ENCODE measurements at regions not wholly inside any gene's neighbourhood (a gene's known extent, or its start where the extent isn't known, plus 50 kb on each side); places are given as distances from the start of the nearest gene placed in this dataset.

DNA sequence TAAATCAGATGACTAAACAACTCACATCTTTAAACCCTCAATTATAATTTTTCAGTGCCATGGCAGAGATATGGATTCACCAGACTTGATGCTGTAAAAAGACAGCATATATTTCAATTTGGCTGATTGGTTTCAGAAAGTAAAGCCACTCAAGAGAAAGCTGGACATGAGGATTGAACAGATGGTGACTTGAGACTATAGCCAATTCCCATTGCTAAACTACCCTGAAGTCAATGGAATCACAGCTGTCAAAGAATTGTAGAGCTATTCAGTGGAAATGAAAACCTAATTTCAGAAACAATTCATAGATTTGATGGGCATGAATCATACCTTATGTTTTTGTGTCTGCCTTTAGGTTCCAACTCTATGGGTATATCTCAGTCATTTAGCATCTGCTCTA is 510.6 kb upstream of the BOD1L1 start:
- no peaks in the 10 kb centered on the region for H3K27me3 ChIP-seq (ENCODE audit: insufficient read depth, low read depth)
- H3K79me2 ChIP-seq (ENCODE audit: low read depth): no peaks in the 10 kb centered on the region
- H3K36me3 ChIP-seq (ENCODE audit: low read depth): no peaks in the 10 kb centered on the region
- TF ChIP-seq, protein P1, sequence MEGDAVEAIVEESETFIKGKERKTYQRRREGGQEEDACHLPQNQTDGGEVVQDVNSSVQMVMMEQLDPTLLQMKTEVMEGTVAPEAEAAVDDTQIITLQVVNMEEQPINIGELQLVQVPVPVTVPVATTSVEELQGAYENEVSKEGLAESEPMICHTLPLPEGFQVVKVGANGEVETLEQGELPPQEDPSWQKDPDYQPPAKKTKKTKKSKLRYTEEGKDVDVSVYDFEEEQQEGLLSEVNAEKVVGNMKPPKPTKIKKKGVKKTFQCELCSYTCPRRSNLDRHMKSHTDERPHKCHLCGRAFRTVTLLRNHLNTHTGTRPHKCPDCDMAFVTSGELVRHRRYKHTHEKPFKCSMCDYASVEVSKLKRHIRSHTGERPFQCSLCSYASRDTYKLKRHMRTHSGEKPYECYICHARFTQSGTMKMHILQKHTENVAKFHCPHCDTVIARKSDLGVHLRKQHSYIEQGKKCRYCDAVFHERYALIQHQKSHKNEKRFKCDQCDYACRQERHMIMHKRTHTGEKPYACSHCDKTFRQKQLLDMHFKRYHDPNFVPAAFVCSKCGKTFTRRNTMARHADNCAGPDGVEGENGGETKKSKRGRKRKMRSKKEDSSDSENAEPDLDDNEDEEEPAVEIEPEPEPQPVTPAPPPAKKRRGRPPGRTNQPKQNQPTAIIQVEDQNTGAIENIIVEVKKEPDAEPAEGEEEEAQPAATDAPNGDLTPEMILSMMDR (conservative IDR thresholded peaks at IDR 0.05): no peak
- no peak for TF ChIP-seq EZH2 (IDR thresholded peaks at IDR 0.05; ENCODE audit: low read depth)
- intact Hi-C loops (cut with micrococcal nuclease; ENCODE audit: unreplicated experiment): no loop called here
- no peak overlapping the region for H3K4me3 ChIP-seq
- no peak overlapping the region for H3K27ac ChIP-seq
- no peaks in the 10 kb centered on the region for H3K4me1 ChIP-seq (replicated peaks; ENCODE audit: insufficient read depth)
- CTCF ChIA-PET: interaction anchor here (0.5 kb wide), 1 partner anchor 255 kb away, joined by 3 read pairs; no protein-coding TSS in a partner anchor
- no peak overlapping the region for H3K4me2 ChIP-seq
- no peaks in the 10 kb centered on the region for H4K20me1 ChIP-seq (ENCODE audit: insufficient read depth)
- no peak overlapping the region for H2AFZ ChIP-seq
- DNase-seq: no peak
- no peaks in the 10 kb centered on the region for H3F3A ChIP-seq (ENCODE audit: insufficient read depth, low read depth)
- H3K9me2 ChIP-seq (ENCODE audit: insufficient read depth): no peaks in the 10 kb centered on the region
- H3K9me3 ChIP-seq (ENCODE audit: insufficient read depth, low read depth): no peaks in the 10 kb centered on the region
- POLR2A ChIA-PET (ENCODE audit: unreplicated experiment): no interaction called here
- no TSS peak for BruUV-seq (replicated peaks)

DNA sequence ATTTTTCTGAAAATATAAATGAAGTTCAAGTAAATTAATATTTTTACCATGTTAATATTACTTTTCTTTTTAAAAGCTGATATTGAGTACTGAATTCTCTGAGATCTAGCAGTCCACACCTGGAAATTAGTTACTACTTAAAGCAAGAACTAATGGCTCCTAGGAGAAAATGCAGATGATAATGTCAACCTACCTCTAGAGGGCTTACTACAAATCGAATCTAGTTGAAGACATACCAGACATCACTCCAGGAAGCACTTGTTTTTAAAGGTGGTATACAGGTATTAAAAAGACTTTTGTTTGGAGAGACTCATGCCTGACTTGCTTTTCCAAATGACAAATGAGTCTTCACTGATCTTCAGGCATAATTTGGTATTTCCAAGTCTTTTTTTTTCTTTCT is 516.4 kb upstream of the BOD1L1 start:
- POLR2A ChIA-PET (ENCODE audit: unreplicated experiment): no interaction called here
- TF ChIP-seq, protein P1 (conservative IDR thresholded peaks at IDR 0.05): no peak; the same call in 1 of the 2 replicates
- no peak for TF ChIP-seq EZH2 (IDR thresholded peaks at IDR 0.05; ENCODE audit: low read depth)
- no TSS peak for BruUV-seq (replicated peaks)
- no peak overlapping the region for H2AFZ ChIP-seq
- H3K9me3 ChIP-seq (ENCODE audit: insufficient read depth, low read depth): no peaks in the 10 kb centered on the region
- H3K4me2 ChIP-seq: no peak overlapping the region
- intact Hi-C loops (cut with micrococcal nuclease; ENCODE audit: unreplicated experiment): no loop called here
- H4K20me1 ChIP-seq (ENCODE audit: insufficient read depth): no peaks in the 10 kb centered on the region
- no peaks in the 10 kb centered on the region for H3K27me3 ChIP-seq (ENCODE audit: insufficient read depth, low read depth)
- CTCF ChIA-PET: interaction anchor here (0.7 kb wide), 1 partner anchor 69 kb away, joined by 3 read pairs; no protein-coding TSS in a partner anchor
- no peak overlapping the region for H3K4me3 ChIP-seq
- no peaks in the 10 kb centered on the region for H3F3A ChIP-seq (ENCODE audit: insufficient read depth, low read depth)
- H3K9me2 ChIP-seq (ENCODE audit: insufficient read depth): no peaks in the 10 kb centered on the region
- no peaks in the 10 kb centered on the region for H3K4me1 ChIP-seq (replicated peaks; ENCODE audit: insufficient read depth)
- no peaks in the 10 kb centered on the region for H3K36me3 ChIP-seq (ENCODE audit: low read depth)
- no peak for DNase-seq
- no peak overlapping the region for H3K27ac ChIP-seq
- no peaks in the 10 kb centered on the region for H3K79me2 ChIP-seq (ENCODE audit: low read depth)

DNA sequence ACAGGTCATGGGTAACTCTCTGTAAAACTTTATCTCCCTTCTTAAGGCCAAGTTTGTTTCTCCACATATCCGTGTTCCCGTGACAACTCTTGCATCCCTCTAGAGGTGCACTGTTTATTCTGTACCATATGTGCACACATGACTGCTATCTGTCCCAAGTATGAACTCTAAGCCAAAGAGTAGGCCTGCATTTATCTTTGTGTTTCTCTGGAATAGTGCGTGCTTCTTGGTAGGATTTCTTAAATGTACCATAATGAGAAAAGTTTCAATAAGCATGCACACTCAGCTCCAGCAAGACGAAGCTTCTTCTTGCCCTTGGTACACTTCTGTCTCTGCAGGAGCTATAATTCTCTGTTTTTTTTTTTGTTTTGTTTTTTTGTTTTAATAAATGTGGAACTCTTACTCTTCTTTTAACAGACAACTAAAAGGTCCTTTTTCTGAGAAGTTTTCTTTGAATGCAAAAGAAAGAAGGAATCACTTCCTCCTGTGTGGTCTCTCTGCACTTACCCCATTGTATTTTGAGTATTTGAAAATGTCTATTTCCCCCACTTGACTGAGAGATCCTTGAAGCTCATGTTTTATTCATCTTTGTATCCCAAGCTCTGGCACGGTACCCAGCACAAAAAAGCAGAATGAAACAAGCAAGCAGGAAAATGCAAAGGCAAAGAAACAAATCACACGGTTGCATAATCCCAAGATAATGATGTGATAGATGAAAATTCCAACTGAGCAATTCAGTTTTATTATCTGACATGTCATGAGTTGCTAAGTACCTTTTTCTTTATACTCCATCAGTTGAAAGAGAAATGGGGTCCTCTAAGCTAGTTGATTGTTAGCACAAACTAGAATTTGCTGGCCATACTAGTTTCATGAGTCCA is 521.9 kb upstream of the BOD1L1 start:
- ChIA-PET CTCF (no interaction called here), POLR2A (ENCODE audit: unreplicated experiment) (no interaction called here)
- intact Hi-C loops (cut with micrococcal nuclease; ENCODE audit: unreplicated experiment): no loop called here

More for the DNA sequence above, 521.9 kb upstream of the BOD1L1 start:
- no peaks in the 10 kb centered on the region; the same call in 1 of the 2 replicates for H3K9me3 ChIP-seq (ENCODE audit: insufficient read depth, low read depth)
- H3K79me2 ChIP-seq (ENCODE audit: low read depth): no peaks in the 10 kb centered on the region
- no peak for DNase-seq
- H3K4me2 ChIP-seq: no peak overlapping the region
- H2AFZ ChIP-seq: no peak overlapping the region
- TF ChIP-seq, protein P1 (conservative IDR thresholded peaks at IDR 0.05): no peak
- no peak for TF ChIP-seq EZH2 (IDR thresholded peaks at IDR 0.05; ENCODE audit: low read depth)
- no TSS peak for BruUV-seq (replicated peaks)
- H3K4me1 ChIP-seq (replicated peaks; ENCODE audit: insufficient read depth): no peaks in the 10 kb centered on the region
- no peak overlapping the region for H3K27ac ChIP-seq
- H3K27me3 ChIP-seq (ENCODE audit: insufficient read depth, low read depth): no peaks in the 10 kb centered on the region
- H4K20me1 ChIP-seq (ENCODE audit: insufficient read depth): no peaks in the 10 kb centered on the region
- H3F3A ChIP-seq (ENCODE audit: insufficient read depth, low read depth): no peaks in the 10 kb centered on the region
- no peaks in the 10 kb centered on the region for H3K36me3 ChIP-seq (ENCODE audit: low read depth)
- no peaks in the 10 kb centered on the region for H3K9me2 ChIP-seq (ENCODE audit: insufficient read depth)
- H3K4me3 ChIP-seq: no peak overlapping the region
